MM.1S (cell line): ENCODE measurements at regions not wholly inside any gene's neighbourhood (a gene's known extent, or its start where the extent isn't known, plus 50 kb on each side); places are given as distances from the start of the nearest gene placed in this dataset.

Experiments used
- EZH2 ChIP-seq: fragments of 300-600 bp; sonication (generic); optimal IDR thresholded peaks from 2 replicates; pipeline ENCODE3; 2017; ENCODE audit warnings: low read depth, mild to moderate bottlenecking, antibody characterized with exemption, low read length, mixed read lengths
- TF ChIP-seq, protein P1 (sequence below): fragments of 300-600 bp; sonication (generic); IDR thresholded peaks from 2 replicates; pipeline ENCODE4 v1.5.1; 2016; ENCODE audit warnings: antibody characterized with exemption, low read length, mixed read lengths

DNA sequence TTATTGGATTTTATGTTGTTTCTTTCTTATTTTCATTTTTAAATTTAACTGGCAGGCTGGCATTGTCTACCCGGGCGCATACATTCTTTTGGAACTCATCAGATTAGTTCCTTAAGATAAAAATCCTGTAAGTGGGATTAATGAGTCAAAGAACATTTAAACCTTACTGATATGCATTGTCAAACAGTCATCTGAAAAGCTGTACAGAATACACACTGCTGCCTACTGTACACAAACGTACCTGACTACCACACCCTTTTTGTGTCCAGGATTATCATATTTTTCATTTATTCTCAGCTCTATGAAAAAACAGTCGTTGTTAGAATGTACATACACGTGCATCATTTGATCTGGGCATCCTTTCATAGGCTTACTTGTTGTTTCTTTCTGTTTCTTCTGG, 358.3 kb downstream of the EFNB2 start:
- TF ChIP-seq EZH2: no peak
- TF ChIP-seq, protein P1, sequence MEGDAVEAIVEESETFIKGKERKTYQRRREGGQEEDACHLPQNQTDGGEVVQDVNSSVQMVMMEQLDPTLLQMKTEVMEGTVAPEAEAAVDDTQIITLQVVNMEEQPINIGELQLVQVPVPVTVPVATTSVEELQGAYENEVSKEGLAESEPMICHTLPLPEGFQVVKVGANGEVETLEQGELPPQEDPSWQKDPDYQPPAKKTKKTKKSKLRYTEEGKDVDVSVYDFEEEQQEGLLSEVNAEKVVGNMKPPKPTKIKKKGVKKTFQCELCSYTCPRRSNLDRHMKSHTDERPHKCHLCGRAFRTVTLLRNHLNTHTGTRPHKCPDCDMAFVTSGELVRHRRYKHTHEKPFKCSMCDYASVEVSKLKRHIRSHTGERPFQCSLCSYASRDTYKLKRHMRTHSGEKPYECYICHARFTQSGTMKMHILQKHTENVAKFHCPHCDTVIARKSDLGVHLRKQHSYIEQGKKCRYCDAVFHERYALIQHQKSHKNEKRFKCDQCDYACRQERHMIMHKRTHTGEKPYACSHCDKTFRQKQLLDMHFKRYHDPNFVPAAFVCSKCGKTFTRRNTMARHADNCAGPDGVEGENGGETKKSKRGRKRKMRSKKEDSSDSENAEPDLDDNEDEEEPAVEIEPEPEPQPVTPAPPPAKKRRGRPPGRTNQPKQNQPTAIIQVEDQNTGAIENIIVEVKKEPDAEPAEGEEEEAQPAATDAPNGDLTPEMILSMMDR: no peak
